Glutamatergic neuron (in vitro differentiated cells): ENCODE measurements at regions not wholly inside any gene's neighbourhood (a gene's known extent, or its start where the extent isn't known, plus 50 kb on each side); places are given as distances from the start of the nearest gene placed in this dataset.

Experiments used
- DNase-seq: peaks from one replicate; pipeline ENCODE4 v3.0.0; 2022
- H3K27ac Mint-ChIP-seq: one replicate; pipeline ENCODE4 v1.8.0; 2020; ENCODE audit warnings: mild to moderate bottlenecking, mixed read lengths, inconsistent platforms; ENCODE audit not compliant: unreplicated experiment
- H3K27me3 Mint-ChIP-seq: one replicate; pipeline ENCODE4 v1.8.0; 2020; ENCODE audit warnings: mild to moderate bottlenecking, moderate library complexity, mixed read lengths, inconsistent platforms; ENCODE audit not compliant: unreplicated experiment
- H3K36me3 Mint-ChIP-seq: one replicate; pipeline ENCODE4 v1.8.0; 2020; ENCODE audit warnings: mild to moderate bottlenecking, mixed read lengths, inconsistent platforms; ENCODE audit not compliant: unreplicated experiment
- H3K4me1 Mint-ChIP-seq: one replicate; pipeline ENCODE4 v1.8.0; 2020; ENCODE audit warnings: mild to moderate bottlenecking, low read depth, mixed read lengths, inconsistent platforms; ENCODE audit not compliant: unreplicated experiment
- H3K4me3 Mint-ChIP-seq: one replicate; pipeline ENCODE4 v1.8.0; 2020; ENCODE audit warnings: mild to moderate bottlenecking, mixed read lengths, inconsistent platforms; ENCODE audit not compliant: unreplicated experiment
- H3K9me3 Mint-ChIP-seq: one replicate; pipeline ENCODE4 v1.8.0; 2020; ENCODE audit warnings: mild to moderate bottlenecking, moderate library complexity, mixed read lengths, inconsistent platforms; ENCODE audit not compliant: unreplicated experiment
- CTCF ChIP-seq: fragments of 200-600 bp; sonication (generic); IDR thresholded peaks from one replicate; pipeline ENCODE4 v1.5.0; 2021; ENCODE audit not compliant: partially characterized antibody, unreplicated experiment

- Mint-ChIP-seq H3K4me1 (no peaks in the 10 kb centered on the region), H3K36me3 (no peaks in the 10 kb centered on the region), H3K27ac (no peak overlapping the region), H3K27me3 (no peaks in the 10 kb centered on the region), H3K4me3 (no peak overlapping the region), H3K9me3 (no peaks in the 10 kb centered on the region)
- DNase-seq, result no peak
- TF ChIP-seq CTCF, result no peak
Measured at GRCh38 chr4:12319765-12320164, 891.1 kb upstream of the HS3ST1 start.

GRCh38 chr4:12304905-12305304 lies 876.2 kb upstream of the HS3ST1 start:
- no peak for TF ChIP-seq CTCF
- no peak overlapping the region for H3K4me3 Mint-ChIP-seq

GRCh38 chr4:12296366-12296765 lies 867.7 kb upstream of the HS3ST1 start:
- Mint-ChIP-seq H3K4me1 (no peaks in the 10 kb centered on the region), H3K4me3 (no peak overlapping the region), H3K36me3 (no peaks in the 10 kb centered on the region)

More at GRCh38 chr4:12304905-12305304, 876.2 kb upstream of the HS3ST1 start:
- no peak for DNase-seq
- H3K27ac Mint-ChIP-seq, result no peak overlapping the region
- H3K4me1 Mint-ChIP-seq, result no peaks in the 10 kb centered on the region
- peaks cover 3% of the 10 kb centered on the region for H3K27me3 Mint-ChIP-seq
- no peaks in the 10 kb centered on the region for H3K9me3 Mint-ChIP-seq
- H3K36me3 Mint-ChIP-seq, result no peaks in the 10 kb centered on the region

GRCh38 chr4:12293906-12294525 lies 865.3 kb upstream of the HS3ST1 start:
- Mint-ChIP-seq H3K36me3 (no peaks in the 10 kb centered on the region), H3K9me3 (no peaks in the 10 kb centered on the region), H3K4me3 (no peak overlapping the region), H3K27me3 (no peaks in the 10 kb centered on the region), H3K27ac (no peak overlapping the region), H3K4me1 (no peaks in the 10 kb centered on the region)
- TF ChIP-seq CTCF, result no peak
- DNase-seq, result no peak

More at GRCh38 chr4:12296366-12296765, 867.7 kb upstream of the HS3ST1 start:
- DNase-seq, result no peak
- H3K27me3 Mint-ChIP-seq, result no peaks in the 10 kb centered on the region
- no peak overlapping the region for H3K27ac Mint-ChIP-seq
- H3K9me3 Mint-ChIP-seq, result no peaks in the 10 kb centered on the region
- no peak for TF ChIP-seq CTCF

GRCh38 chr4:12286351-12286750 lies 857.7 kb upstream of the HS3ST1 start:
- no peaks in the 10 kb centered on the region for H3K27me3 Mint-ChIP-seq
- H3K4me1 Mint-ChIP-seq, result no peaks in the 10 kb centered on the region
- H3K9me3 Mint-ChIP-seq, result no peaks in the 10 kb centered on the region

More at GRCh38 chr4:12286351-12286750, 857.7 kb upstream of the HS3ST1 start:
- no peak overlapping the region for H3K4me3 Mint-ChIP-seq
- no peak for TF ChIP-seq CTCF
- no peaks in the 10 kb centered on the region for H3K36me3 Mint-ChIP-seq
- no peak overlapping the region for H3K27ac Mint-ChIP-seq
- DNase-seq, result no peak
